OCI-LY3 (cell line): ENCODE measurements at regions not wholly inside any gene's neighbourhood (a gene's known extent, or its start where the extent isn't known, plus 50 kb on each side); places are given as distances from the start of the nearest gene placed in this dataset.

Experiments used
- H2AFZ ChIP-seq: fragments of 200-600, 300-600 bp; shearing (Covaris generic); 2 replicates; pipeline ENCODE4 v1.6.0; 2014; ENCODE audit warnings: antibody characterized with exemption, low read depth, low read length
- H3K27ac ChIP-seq: fragments of 200-600, 300-600 bp; sonication (generic); 2 replicates; pipeline ENCODE4 v1.5.1; 2014; ENCODE audit warnings: mild to moderate bottlenecking, low read length, moderate library complexity, mixed read lengths
- H3K27me3 ChIP-seq: fragments of 200-600, 300-600 bp; sonication (generic); 2 replicates; pipeline ENCODE4 v1.6.1; 2014; ENCODE audit warnings: low read depth, low read length, mixed read lengths
- H3K36me3 ChIP-seq: fragments of 200-600, 300-600 bp; sonication (generic); replicated peaks from 2 replicates; pipeline ENCODE3; 2014; ENCODE audit warnings: low read depth, low read length, mixed read lengths
- H3K4me1 ChIP-seq: fragments of 300-600, 200-600 bp; sonication (generic); 2 replicates; pipeline ENCODE4 v1.6.1; 2014; ENCODE audit warnings: low read length, mixed read lengths
- H3K4me2 ChIP-seq: fragments of 200-600, 300-600 bp; sonication (generic); 2 replicates; pipeline ENCODE4 v1.6.1; 2014; ENCODE audit warnings: low read length, mixed read lengths
- H3K4me3 ChIP-seq: fragments of 300-600, 200-600 bp; sonication (generic); 2 replicates; pipeline ENCODE4 v1.5.1; 2014; ENCODE audit warnings: antibody characterized with exemption, mild to moderate bottlenecking, low read length, moderate library complexity
- H3K79me2 ChIP-seq: fragments of 300-600, 200-600 bp; shearing (Covaris generic); 2 replicates; pipeline ENCODE4 v1.6.1; 2014; ENCODE audit warnings: mild to moderate bottlenecking, low read length, mixed read lengths
- H3K9ac ChIP-seq: fragments of 300-600, 200-600 bp; shearing (Covaris generic); 2 replicates; pipeline ENCODE4 v1.6.0; 2014; ENCODE audit warnings: mild to moderate bottlenecking, low read length, moderate library complexity
- H3K9me3 ChIP-seq: fragments of 200-600, 300-600 bp; shearing (Covaris generic); 2 replicates; pipeline ENCODE4 v1.6.1; 2014; ENCODE audit warnings: low read length, mixed read lengths; ENCODE audit not compliant: insufficient read depth
- H4K20me1 ChIP-seq: fragments of 200-600, 300-600 bp; sonication (generic); 2 replicates; pipeline ENCODE4 v1.6.1; 2016; ENCODE audit warnings: low read length, mixed read lengths; ENCODE audit not compliant: insufficient read depth
- CTCF ChIP-seq: fragments of 200-600, 300-600 bp; sonication (generic); IDR thresholded peaks from 2 replicates; pipeline ENCODE4 v1.5.1; 2014; ENCODE audit warnings: antibody characterized with exemption, low read length, low read depth
- EZH2phosphoT487 ChIP-seq: fragments of 200-600 bp; shearing (Covaris generic); IDR thresholded peaks from 2 replicates; pipeline ENCODE4 v1.6.1; 2018; ENCODE audit warnings: antibody characterized with exemption, mixed run types, low read depth

- no peak overlapping the region for H3K4me2 ChIP-seq
- H3K4me3 ChIP-seq, result no peak overlapping the region
- H3K9ac ChIP-seq, result no peak overlapping the region
- H3K9me3 ChIP-seq, result no peaks in the 10 kb centered on the region
- H3K27ac ChIP-seq, result no peak overlapping the region
- H3K79me2 ChIP-seq, result no peaks in the 10 kb centered on the region
- no peaks in the 10 kb centered on the region for H3K27me3 ChIP-seq
- no peaks in the 10 kb centered on the region for H3K36me3 ChIP-seq
- no peak for TF ChIP-seq CTCF
- TF ChIP-seq EZH2phosphoT487, result no peak
- H2AFZ ChIP-seq, result no peak overlapping the region
- H4K20me1 ChIP-seq, result no peaks in the 10 kb centered on the region
- H3K4me1 ChIP-seq, result no peaks in the 10 kb centered on the region
Observed at GRCh38 chr3:21100656-21101359, 650.2 kb downstream of the ZNF385D start.

GRCh38 chr3:21094686-21095085 lies 656.3 kb downstream of the ZNF385D start:
- H4K20me1 ChIP-seq, result no peaks in the 10 kb centered on the region
- no peaks in the 10 kb centered on the region for H3K9me3 ChIP-seq
- no peak overlapping the region for H3K4me3 ChIP-seq
- no peaks in the 10 kb centered on the region for H3K79me2 ChIP-seq
- H3K4me1 ChIP-seq, result peaks cover 8% of the 10 kb centered on the region
- TF ChIP-seq EZH2phosphoT487, result no peak
- TF ChIP-seq CTCF, result no peak
- H3K9ac ChIP-seq, result no peak overlapping the region
- no peak overlapping the region for H3K4me2 ChIP-seq
- no peak overlapping the region for H3K27ac ChIP-seq
- H3K27me3 ChIP-seq, result no peaks in the 10 kb centered on the region
- no peak overlapping the region for H2AFZ ChIP-seq
- H3K36me3 ChIP-seq, result no peaks in the 10 kb centered on the region

GRCh38 chr3:21073561-21073960 lies 677.4 kb downstream of the ZNF385D start:
- no peak overlapping the region for H3K9ac ChIP-seq
- no peak overlapping the region for H2AFZ ChIP-seq
- no peaks in the 10 kb centered on the region for H3K9me3 ChIP-seq
- no peak overlapping the region for H3K27ac ChIP-seq
- no peaks in the 10 kb centered on the region for H4K20me1 ChIP-seq
- no peaks in the 10 kb centered on the region for H3K79me2 ChIP-seq
- no peaks in the 10 kb centered on the region for H3K27me3 ChIP-seq
- H3K4me2 ChIP-seq, result no peak overlapping the region
- no peaks in the 10 kb centered on the region for H3K36me3 ChIP-seq
- H3K4me3 ChIP-seq, result no peak overlapping the region
- no peak for TF ChIP-seq CTCF
- no peak for TF ChIP-seq EZH2phosphoT487
- no peaks in the 10 kb centered on the region for H3K4me1 ChIP-seq

GRCh38 chr3:21067031-21067813 lies 683.8 kb downstream of the ZNF385D start:
- Histone ChIP-seq H3K27ac (no peak overlapping the region), H4K20me1 (no peaks in the 10 kb centered on the region), H2AFZ (no peak overlapping the region), H3K36me3 (no peaks in the 10 kb centered on the region), H3K4me3 (no peak overlapping the region), H3K4me2 (no peak overlapping the region), H3K9me3 (no peaks in the 10 kb centered on the region), H3K79me2 (no peaks in the 10 kb centered on the region), H3K27me3 (no peaks in the 10 kb centered on the region), H3K9ac (no peak overlapping the region), H3K4me1 (no peaks in the 10 kb centered on the region)
- no peak for TF ChIP-seq EZH2phosphoT487
- TF ChIP-seq CTCF, result no peak
